ENCODE measurements at regions not wholly inside any gene's neighbourhood (a gene's known extent, or its start where the extent isn't known, plus 50 kb on each side); places are given as distances from the start of the nearest gene placed in this dataset.

DNA sequence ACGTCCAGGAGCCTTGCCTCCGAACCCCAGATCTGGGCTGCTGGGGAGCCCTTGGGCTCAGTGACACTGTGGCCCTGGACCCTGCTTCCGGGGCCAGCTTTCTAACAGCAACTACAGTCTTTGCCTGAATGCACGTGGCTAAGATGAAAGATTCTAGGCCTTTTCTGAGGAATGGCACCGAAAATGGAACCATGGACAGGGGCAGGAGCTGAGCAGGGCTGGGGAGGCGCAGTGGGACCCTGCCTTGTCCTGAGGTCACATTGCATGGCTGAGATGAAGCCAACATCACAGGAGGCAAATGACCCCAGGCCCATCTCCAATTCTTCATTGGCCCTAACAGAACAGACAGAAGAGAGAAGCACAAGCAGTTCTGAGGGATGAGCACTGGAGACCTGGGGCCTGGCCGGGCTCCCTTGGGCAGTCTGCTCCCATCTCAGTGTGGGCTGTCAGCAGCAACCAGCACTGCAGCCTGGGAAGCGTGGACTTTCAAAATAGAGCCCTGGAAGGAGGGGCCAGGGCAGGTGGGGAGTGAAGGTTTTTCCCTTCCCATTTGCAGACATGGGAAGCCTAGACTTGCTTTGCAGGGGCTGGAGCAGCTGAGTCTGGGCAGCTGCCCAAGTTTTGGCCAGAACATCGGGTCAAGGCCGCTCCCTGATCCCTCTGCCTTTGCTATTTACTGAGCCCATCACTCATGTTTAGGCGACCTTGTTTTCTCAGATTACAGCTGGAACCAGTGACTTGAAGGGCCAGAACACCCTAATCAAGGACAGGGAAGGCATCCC lies 114.4 kb upstream of the TCERG1L start:
- TF ChIP-seq POLR2AphosphoS5 (IDR thresholded peaks at IDR 0.05) = no peak
- TF ChIP-seq, protein P1, sequence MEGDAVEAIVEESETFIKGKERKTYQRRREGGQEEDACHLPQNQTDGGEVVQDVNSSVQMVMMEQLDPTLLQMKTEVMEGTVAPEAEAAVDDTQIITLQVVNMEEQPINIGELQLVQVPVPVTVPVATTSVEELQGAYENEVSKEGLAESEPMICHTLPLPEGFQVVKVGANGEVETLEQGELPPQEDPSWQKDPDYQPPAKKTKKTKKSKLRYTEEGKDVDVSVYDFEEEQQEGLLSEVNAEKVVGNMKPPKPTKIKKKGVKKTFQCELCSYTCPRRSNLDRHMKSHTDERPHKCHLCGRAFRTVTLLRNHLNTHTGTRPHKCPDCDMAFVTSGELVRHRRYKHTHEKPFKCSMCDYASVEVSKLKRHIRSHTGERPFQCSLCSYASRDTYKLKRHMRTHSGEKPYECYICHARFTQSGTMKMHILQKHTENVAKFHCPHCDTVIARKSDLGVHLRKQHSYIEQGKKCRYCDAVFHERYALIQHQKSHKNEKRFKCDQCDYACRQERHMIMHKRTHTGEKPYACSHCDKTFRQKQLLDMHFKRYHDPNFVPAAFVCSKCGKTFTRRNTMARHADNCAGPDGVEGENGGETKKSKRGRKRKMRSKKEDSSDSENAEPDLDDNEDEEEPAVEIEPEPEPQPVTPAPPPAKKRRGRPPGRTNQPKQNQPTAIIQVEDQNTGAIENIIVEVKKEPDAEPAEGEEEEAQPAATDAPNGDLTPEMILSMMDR (IDR thresholded peaks at IDR 0.05) = no peak
- TF ChIP-seq EP300 (IDR thresholded peaks at IDR 0.05) = no peak

Measured in gastroesophageal sphincter (tissue), 3 donors.